IMR-90 (cell line): ENCODE measurements at regions not wholly inside any gene's neighbourhood (a gene's known extent, or its start where the extent isn't known, plus 50 kb on each side); places are given as distances from the start of the nearest gene placed in this dataset.

ENCODE experiments used
- ATAC-seq: fragments of 200-7000 bp; cut with Tn5 transposase; 2 replicates; pipeline ENCODE4 v1.9.1; 2020; ENCODE audit warnings: low read depth, mild to moderate bottlenecking, moderate library complexity
- BruUV-seq: library from RNA; stranded (reverse); fragments of 400-500 nt; replicated peaks from 2 replicates; lab custom pipeline; 2021; lab: Mats Ljungman, UMichigan
- CTCF ChIA-PET: fragments of 300-600 bp; formaldehyde crosslinking; extraction: SDS; loops from one replicate; lab custom pipeline; 2021; ENCODE audit warnings: antibody characterized with exemption; lab: Yijun Ruan, JAX
- POLR2A ChIA-PET: fragments of 300-600 bp; sonication (Branson Sonifier 250); formaldehyde crosslinking; loops from one replicate; lab custom pipeline; 2022; ENCODE audit warnings: antibody characterized with exemption; ENCODE audit not compliant: unreplicated experiment; lab: Charles Lee
- DNase-seq: peaks from one replicate; pipeline ENCODE4 v3.0.0; 2013
- H2AFZ ChIP-seq: replicated peaks from 2 replicates; pipeline ENCODE3; 2013; ENCODE audit warnings: low read length, mild to moderate bottlenecking; ENCODE audit not compliant: poor library complexity
- H2AK5ac ChIP-seq: 2 replicates; pipeline ENCODE4 v1.6.1; 2013; ENCODE audit warnings: low read depth, low read length, inconsistent platforms
- H2AK9ac ChIP-seq: replicated peaks from 2 replicates; pipeline ENCODE3; 2013; ENCODE audit warnings: mild to moderate bottlenecking, low read depth, low read length, moderate library complexity; ENCODE audit not compliant: poor library complexity
- H2BK120ac ChIP-seq: 2 replicates; pipeline ENCODE4 v1.6.1; 2013; ENCODE audit warnings: low read depth, low read length, inconsistent platforms
- H2BK15ac ChIP-seq: 3 replicates; pipeline ENCODE4 v1.6.1; 2013; ENCODE audit warnings: low read depth, low read length, inconsistent platforms
- H2BK20ac ChIP-seq: 2 replicates; pipeline ENCODE4 v1.6.1; 2013; ENCODE audit warnings: low read depth, mild to moderate bottlenecking, inconsistent platforms, low read length, moderate library complexity
- H2BK5ac ChIP-seq: 2 replicates; pipeline ENCODE4 v1.6.1; 2013; ENCODE audit warnings: mild to moderate bottlenecking, low read depth, low read length, inconsistent platforms; ENCODE audit not compliant: poor library complexity, severe bottlenecking
- H3K14ac ChIP-seq: replicated peaks from 2 replicates; pipeline ENCODE4 v1.6.1; 2013; ENCODE audit warnings: low read depth, low read length, inconsistent platforms
- H3K18ac ChIP-seq: 2 replicates; pipeline ENCODE4 v1.6.1; 2013; ENCODE audit warnings: low read depth, low read length, control low read depth
- H3K23ac ChIP-seq: 2 replicates; pipeline ENCODE4 v1.6.1; 2013; ENCODE audit warnings: low read depth, low read length, inconsistent platforms
- H3K27ac ChIP-seq: 2 replicates; pipeline ENCODE4 v1.5.1; 2013; ENCODE audit warnings: mild to moderate bottlenecking, control low read depth, low read length; ENCODE audit not compliant: insufficient read depth
- H3K27me3 ChIP-seq: 2 replicates; pipeline ENCODE4 v1.6.1; 2013; ENCODE audit warnings: low read length; ENCODE audit not compliant: control insufficient read depth, insufficient read depth
- H3K36me3 ChIP-seq: 2 replicates; pipeline ENCODE4 v1.6.1; 2013; ENCODE audit warnings: low read length, mixed read lengths; ENCODE audit not compliant: control insufficient read depth, insufficient read depth
- H3K4ac ChIP-seq: 2 replicates; pipeline ENCODE4 v1.6.1; 2013; ENCODE audit warnings: low read depth, low read length, inconsistent platforms
- H3K4me1 ChIP-seq: 2 replicates; pipeline ENCODE4 v1.6.1; 2013; ENCODE audit warnings: low read length, mixed read lengths; ENCODE audit not compliant: control insufficient read depth, insufficient read depth
- H3K4me2 ChIP-seq: 2 replicates; pipeline ENCODE4 v1.6.1; 2013; ENCODE audit warnings: low read depth, mild to moderate bottlenecking, control low read depth, low read length, moderate library complexity
- H3K4me3 ChIP-seq: 2 replicates; pipeline ENCODE4 v1.5.1; 2013; ENCODE audit warnings: low read depth, mild to moderate bottlenecking, control low read depth, low read length, moderate library complexity; ENCODE audit not compliant: insufficient read depth
- H3K56ac ChIP-seq: 2 replicates; pipeline ENCODE4 v1.6.1; 2013; ENCODE audit warnings: low read length, inconsistent platforms; ENCODE audit not compliant: insufficient read depth; ENCODE audit errors: extremely low read depth
- H3K79me1 ChIP-seq, 2 experiments: 2 replicates each; pipeline ENCODE4 v1.6.1; 2013; ENCODE audit warnings: low read length in 2 of 2, inconsistent platforms in 1 of 2, low read depth in 1 of 2
- H3K9ac ChIP-seq: 2 replicates; pipeline ENCODE4 v1.6.1; 2013; ENCODE audit warnings: low read depth, low read length, control low read depth
- H3K9me1 ChIP-seq: 2 replicates; pipeline ENCODE4 v1.6.1; 2013; ENCODE audit warnings: low read length, inconsistent platforms; ENCODE audit not compliant: insufficient read depth
- H3K9me3 ChIP-seq: 2 replicates; pipeline ENCODE4 v1.6.1; 2013; ENCODE audit warnings: low read length; ENCODE audit not compliant: control insufficient read depth, insufficient read depth
- H4K20me1 ChIP-seq: 2 replicates; pipeline ENCODE4 v1.6.1; 2013; ENCODE audit warnings: low read length, inconsistent platforms; ENCODE audit not compliant: insufficient read depth
- H4K5ac ChIP-seq: 2 replicates; pipeline ENCODE4 v1.6.1; 2013; ENCODE audit warnings: mild to moderate bottlenecking, low read depth, low read length, control low read depth
- H4K8ac ChIP-seq, 2 experiments: 2 replicates each; pipeline ENCODE4 v1.6.1; 2013; ENCODE audit warnings: low read depth in 2 of 2, low read length in 2 of 2, control low read depth in 1 of 2, inconsistent platforms in 1 of 2
- H4K91ac ChIP-seq: 2 replicates; pipeline ENCODE4 v1.6.1; 2013; ENCODE audit warnings: low read depth, low read length, inconsistent platforms; ENCODE audit not compliant: insufficient read depth
- BHLHE40 ChIP-seq: fragments of 150-350 bp; IDR thresholded peaks from 2 replicates; pipeline ENCODE4 v1.6.1; 2016; ENCODE audit warnings: mild to moderate bottlenecking, low read depth, low read length
- CEBPB ChIP-seq: IDR thresholded peaks from 2 replicates; pipeline ENCODE4 v1.6.1; 2012; ENCODE audit warnings: low read depth, low read length, improper control_type of control experiment
- CHD1 ChIP-seq: IDR thresholded peaks from 2 replicates; pipeline ENCODE4 v1.6.1; 2012; ENCODE audit warnings: low read depth, low read length, improper control_type of control experiment
- CTCF ChIP-seq: conservative IDR thresholded peaks from 2 replicates; pipeline ENCODE4 v1.5.1; 2012; ENCODE audit warnings: mild to moderate bottlenecking, low read depth, low read length, improper control_type of control experiment
- ELK1 ChIP-seq: fragments of 150-350 bp; IDR thresholded peaks from 2 replicates; pipeline ENCODE4 v1.6.1; 2016; ENCODE audit warnings: low read depth, mild to moderate bottlenecking, low read length, moderate library complexity, borderline replicate concordance
- FOS ChIP-seq: fragments of 150-350 bp; IDR thresholded peaks from 2 replicates; pipeline ENCODE4 v1.6.1; 2016; ENCODE audit warnings: low read depth, low read length
- MAFK ChIP-seq: IDR thresholded peaks from 2 replicates; pipeline ENCODE4 v1.6.1; 2012; ENCODE audit warnings: low read depth, low read length, improper control_type of control experiment
- MAZ ChIP-seq: IDR thresholded peaks from 2 replicates; pipeline ENCODE4 v1.6.1; 2012; ENCODE audit warnings: low read depth, mild to moderate bottlenecking, low read length, improper control_type of control experiment, moderate library complexity, borderline replicate concordance
- MXI1 ChIP-seq: IDR thresholded peaks from 2 replicates; pipeline ENCODE4 v1.6.1; 2012; ENCODE audit warnings: low read depth, mild to moderate bottlenecking, low read length, moderate library complexity, borderline replicate concordance
- NFE2L2 ChIP-seq: fragments of 150-350 bp; IDR thresholded peaks from 2 replicates; pipeline ENCODE4 v1.6.1; 2016; ENCODE audit warnings: low read depth, mild to moderate bottlenecking, low read length
- POLR2A ChIP-seq: IDR thresholded peaks from 2 replicates; pipeline ENCODE4 v1.6.1; 2012; ENCODE audit warnings: mild to moderate bottlenecking, low read depth, low read length
- RAD21 ChIP-seq: IDR thresholded peaks from 2 replicates; pipeline ENCODE4 v1.6.1; 2012; ENCODE audit warnings: low read length, improper control_type of control experiment
- RCOR1 ChIP-seq: IDR thresholded peaks from 2 replicates; pipeline ENCODE4 v1.6.1; 2012; ENCODE audit warnings: mild to moderate bottlenecking, low read length, improper control_type of control experiment; ENCODE audit not compliant: insufficient replicate concordance
- RFX5 ChIP-seq: IDR thresholded peaks from 2 replicates; pipeline ENCODE4 v1.8.0; 2012; ENCODE audit warnings: low read depth, mild to moderate bottlenecking, low read length, moderate library complexity
- SMC3 ChIP-seq: fragments of 150-350 bp; IDR thresholded peaks from 2 replicates; pipeline ENCODE4 v1.6.1; 2016; ENCODE audit warnings: low read depth, mild to moderate bottlenecking, antibody characterized with exemption, low read length, moderate library complexity
- USF2 ChIP-seq: fragments of 150-350 bp; IDR thresholded peaks from 2 replicates; pipeline ENCODE4 v1.6.1; 2017; ENCODE audit warnings: mild to moderate bottlenecking, antibody characterized with exemption, low read length, low read depth
- WGBS, 2 experiments: methylation state at CpG; one replicate each; pipeline versions ENCODE4 v1.1.5 to v1.1.7; 2013; ENCODE audit warnings: missing lambda C conversion rate in 2 of 2; ENCODE audit not compliant: insufficient read length in 1 of 2; ENCODE audit errors: extremely low coverage in 2 of 2; 5-methylcytosine and 5-hydroxymethylcytosine counted together
- dilution Hi-C: fragments of 300-500 bp; cut with HindIII; formaldehyde crosslinking; loops from one replicate; pipeline ENCODE4 v1.14.3; 2018; ENCODE audit warnings: low sequenced_read_pairs; ENCODE audit not compliant: unreplicated experiment
- in situ Hi-C: fragments of 300-500 bp; cut with MboI; formaldehyde crosslinking; loops from 3 replicates; pipeline ENCODE4 v1.14.3; 2019; ENCODE audit warnings: low sequenced_read_pairs, inconsistent platforms, mixed read lengths
- intact Hi-C: fragments of 100-400 bp; cut with micrococcal nuclease; formaldehyde crosslinking; loops from 2 replicates; pipeline ENCODE4 v1.10.0; 2022

GRCh38 chr6:71123051-71123450 is 165.6 kb upstream of the OGFRL1 start:
- CTCF ChIA-PET = no interaction called here

More at GRCh38 chr6:71123051-71123450, 165.6 kb upstream of the OGFRL1 start:
- Histone ChIP-seq H2AK5ac (no peak overlapping the region), H2BK20ac (no peak overlapping the region), H3K4me3 (no peak overlapping the region), H2BK120ac (no peak overlapping the region), H3K9me1 (no peaks in the 10 kb centered on the region), H4K5ac (no peak overlapping the region), H3K9me3 (no peaks in the 10 kb centered on the region), H4K8ac (no peak overlapping the region), H3K79me1 (no peaks in the 10 kb centered on the region), H3K14ac (no peak overlapping the region), H2BK15ac (no peak overlapping the region), H3K23ac (no peak overlapping the region), H4K20me1 (no peaks in the 10 kb centered on the region), H3K4ac (no peak overlapping the region), H2AFZ (no peak overlapping the region), H3K9ac (no peak overlapping the region), H3K36me3 (no peaks in the 10 kb centered on the region), H2BK5ac (no peak overlapping the region), H2AK9ac (no peak overlapping the region), H3K4me2 (no peak overlapping the region), H3K27ac (no peak overlapping the region), H3K18ac (no peak overlapping the region), H3K56ac (no peak overlapping the region), H3K27me3 (no peaks in the 10 kb centered on the region), H3K4me1 (no peaks in the 10 kb centered on the region), H4K91ac (no peak overlapping the region)
- dilution Hi-C loops (no loop called here), in situ Hi-C loops (no loop called here), intact Hi-C loops (no loop called here)
- ATAC-seq (no peak), DNase-seq (no peak)
- TF ChIP-seq MAZ = no peak
- no peak for TF ChIP-seq NFE2L2
- TF ChIP-seq FOS = no peak
- TF ChIP-seq SMC3 = no peak
- TF ChIP-seq CHD1 = no peak
- TF ChIP-seq ELK1 = no peak
- TF ChIP-seq RFX5 = no peak
- no peak for TF ChIP-seq BHLHE40
- no peak for TF ChIP-seq CTCF
- TF ChIP-seq CEBPB = no peak
- TF ChIP-seq MAFK = no peak
- no peak for TF ChIP-seq USF2
- no peak for TF ChIP-seq RCOR1
- TF ChIP-seq POLR2A = no peak
- no peak for TF ChIP-seq MXI1
- TF ChIP-seq RAD21 = no peak
- WGBS, 2 experiments = no CpG with 5 or more reads among the region's 1 CpG
- BruUV-seq = no TSS peak
- POLR2A ChIA-PET = no interaction called here
